SH-SY5Y (cell line): ENCODE measurements at regions not wholly inside any gene's neighbourhood (a gene's known extent, or its start where the extent isn't known, plus 50 kb on each side); places are given as distances from the start of the nearest gene placed in this dataset.

Experiments
- GATA2 ChIP-seq: IDR thresholded peaks from 2 replicates; pipeline ENCODE4 v1.6.1; 2011; ENCODE audit warnings: mild to moderate bottlenecking, low read depth, low read length
- GATA3 ChIP-seq: IDR thresholded peaks from 2 replicates; pipeline ENCODE4 v1.6.1; 2011; ENCODE audit warnings: low read depth, mild to moderate bottlenecking, low read length, moderate library complexity

DNA sequence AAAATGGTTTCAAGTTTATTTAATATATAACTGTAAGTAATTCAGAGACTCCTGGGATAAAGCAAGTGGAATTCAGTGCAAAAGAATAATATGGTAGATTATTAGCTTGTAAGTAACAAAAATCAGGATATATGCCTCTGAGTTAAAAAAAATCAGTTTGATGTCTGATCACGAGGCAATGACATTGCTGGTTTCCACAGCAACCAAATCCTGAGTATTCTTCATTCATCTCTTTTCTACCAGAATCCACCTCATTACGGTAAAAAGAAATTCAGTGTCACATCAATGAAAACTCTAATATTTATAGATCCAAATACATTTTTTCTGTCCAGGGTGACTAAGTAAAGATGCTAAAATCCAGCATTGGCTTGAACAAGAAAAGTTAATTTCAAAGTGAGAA, 642.3 kb upstream of the TMPRSS15 start:
- TF ChIP-seq GATA3 (no peak), GATA2 (no peak)
